Islet of Langerhans (tissue), 1 donor: ENCODE measurements at regions not wholly inside any gene's neighbourhood (a gene's known extent, or its start where the extent isn't known, plus 50 kb on each side); places are given as distances from the start of the nearest gene placed in this dataset.
A peak's percentile ranks its signal among the peaks of the same experiment; 100 is the strongest.
"Not testable (repeated sequence)": the region's sequence is repeated elsewhere in the genome, so short reads cannot be mapped to it uniquely, and the experiment has no call there.

Experiments
- FAIRE-seq: peaks from one replicate; lab custom pipeline; 2011; peaks lifted over from hg19 to GRCh38; lab: Jason Lieb, UNC

DNA sequence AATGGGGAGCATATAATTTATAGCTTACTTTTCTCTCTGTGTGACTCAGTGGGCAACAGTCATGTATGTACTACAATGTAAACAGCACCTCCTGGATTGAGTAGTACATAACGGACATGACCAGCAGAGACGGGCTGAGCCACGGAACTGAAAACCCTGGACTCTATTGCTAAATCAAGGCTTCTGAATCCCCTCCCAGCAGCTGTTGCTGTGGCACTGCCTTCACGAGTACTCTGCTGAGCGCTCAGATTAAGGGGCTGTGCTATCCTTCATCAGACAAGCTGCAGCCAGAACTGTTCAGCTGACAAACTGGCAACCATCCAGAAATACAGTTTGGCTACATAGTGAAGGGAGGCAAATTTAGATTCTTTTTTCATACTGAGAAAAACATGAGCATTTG is 131.3 kb upstream of the CCDC180 start:
- FAIRE-seq: no peak

DNA sequence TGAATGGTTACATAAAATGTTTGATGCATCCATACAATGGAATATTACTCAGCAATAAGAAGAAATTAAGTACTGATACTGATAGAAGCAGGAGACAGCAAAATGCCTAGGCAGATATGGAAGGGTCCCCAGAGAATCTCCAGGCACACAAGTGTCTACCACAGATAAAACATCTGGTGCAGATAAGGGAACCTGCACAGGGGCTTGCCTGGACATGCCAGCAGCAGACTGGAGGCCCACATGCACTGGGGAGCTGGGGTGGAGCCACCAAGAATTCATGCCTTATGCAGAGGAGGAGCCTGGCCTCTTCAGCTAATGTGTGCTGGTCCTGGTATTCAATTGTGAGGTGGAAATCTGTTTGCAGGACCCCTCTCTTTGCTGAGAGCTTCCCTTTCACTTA is 129.2 kb upstream of the CTSV start:
- not testable (repeated sequence) for FAIRE-seq

DNA sequence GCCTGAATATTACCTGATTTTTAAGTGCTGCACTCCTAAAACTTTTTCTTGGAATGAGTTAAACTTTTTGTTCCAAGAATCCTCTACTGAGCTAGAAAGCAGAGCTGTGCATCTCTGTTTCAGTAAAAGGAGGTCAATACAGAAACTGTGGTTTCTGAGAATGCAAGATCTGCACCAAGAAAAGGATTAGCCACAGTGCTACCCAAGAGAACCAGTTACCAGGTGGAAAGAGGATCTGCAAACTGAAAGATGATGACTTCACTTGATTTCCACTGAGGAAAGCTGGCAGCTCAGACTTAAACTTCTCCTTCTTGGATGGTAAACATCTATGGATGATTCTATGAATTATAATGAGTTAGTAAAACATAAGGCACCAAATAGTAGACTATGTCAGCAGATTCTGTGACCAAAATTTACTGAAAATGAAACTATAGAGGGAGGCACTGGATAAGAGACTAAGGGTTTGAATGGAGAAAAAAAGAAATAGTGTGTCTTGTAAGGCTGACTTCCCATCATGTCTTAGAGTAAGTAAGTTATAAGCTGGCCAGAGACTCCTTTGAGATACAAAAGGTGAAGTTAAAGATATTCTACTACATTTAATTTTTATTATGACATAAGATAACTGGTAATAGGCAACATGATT is 127.7 kb upstream of the CTSV start:
- FAIRE-seq: not testable (repeated sequence)

DNA sequence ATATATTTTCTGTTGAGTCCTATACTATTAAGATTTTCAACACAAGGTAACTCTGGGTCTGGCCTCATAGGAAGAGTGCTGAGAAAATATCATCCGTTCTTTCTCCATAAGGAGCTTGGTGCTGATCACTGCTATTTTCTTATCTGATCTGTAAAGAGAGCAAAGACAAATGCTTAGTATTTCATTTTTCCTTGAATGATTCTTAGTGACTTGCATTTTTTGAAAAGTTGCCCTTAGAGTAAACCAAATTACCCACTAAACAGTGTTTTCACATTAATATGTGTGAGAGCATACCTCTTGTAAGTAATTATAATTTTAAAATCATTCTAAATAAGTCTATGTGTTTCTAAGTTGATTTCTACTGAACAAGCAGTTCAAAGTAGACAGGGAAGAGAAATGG is 121.3 kb upstream of the CTSV start:
- no peak for FAIRE-seq

DNA sequence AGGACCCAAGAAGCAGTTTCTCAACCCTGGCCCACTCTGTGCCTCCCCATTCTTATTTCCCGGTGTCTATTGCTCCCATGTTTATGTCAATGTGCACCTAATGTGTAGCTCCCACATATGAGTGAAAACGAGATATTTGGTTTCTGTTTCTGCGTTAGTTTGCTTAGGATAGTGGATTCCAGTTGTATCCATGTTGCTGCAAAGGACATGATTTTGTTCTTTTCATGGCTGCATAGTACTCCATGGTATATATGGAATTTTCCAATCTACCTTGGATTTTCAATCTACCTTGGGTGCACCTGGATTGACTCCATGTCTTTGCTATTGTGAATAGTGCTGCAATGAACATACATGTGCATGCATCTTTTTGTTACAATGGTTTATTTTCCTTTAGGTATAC is 119.8 kb upstream of the CTSV start:
- FAIRE-seq: not testable (repeated sequence)

DNA sequence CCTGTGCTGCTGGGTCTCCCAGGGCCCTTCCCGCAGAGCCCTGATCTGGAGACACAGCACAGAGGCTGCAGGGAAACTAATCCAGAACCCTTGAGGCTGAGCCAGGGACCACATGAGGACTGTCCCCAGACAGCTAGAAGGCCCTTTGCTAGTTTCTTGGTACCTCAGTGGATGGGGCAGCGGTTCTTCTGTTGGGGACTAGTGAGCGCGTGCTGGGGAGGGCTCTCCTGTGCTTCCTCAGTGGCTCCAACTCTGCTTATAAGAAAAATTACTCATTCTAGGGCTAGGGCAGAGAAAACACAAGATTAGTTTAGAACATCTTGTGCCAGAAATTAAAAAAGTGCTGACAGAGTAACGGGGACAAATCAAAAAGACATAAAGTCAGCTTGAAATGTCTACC is 116.5 kb upstream of the CTSV start:
- not testable (repeated sequence) for FAIRE-seq

DNA sequence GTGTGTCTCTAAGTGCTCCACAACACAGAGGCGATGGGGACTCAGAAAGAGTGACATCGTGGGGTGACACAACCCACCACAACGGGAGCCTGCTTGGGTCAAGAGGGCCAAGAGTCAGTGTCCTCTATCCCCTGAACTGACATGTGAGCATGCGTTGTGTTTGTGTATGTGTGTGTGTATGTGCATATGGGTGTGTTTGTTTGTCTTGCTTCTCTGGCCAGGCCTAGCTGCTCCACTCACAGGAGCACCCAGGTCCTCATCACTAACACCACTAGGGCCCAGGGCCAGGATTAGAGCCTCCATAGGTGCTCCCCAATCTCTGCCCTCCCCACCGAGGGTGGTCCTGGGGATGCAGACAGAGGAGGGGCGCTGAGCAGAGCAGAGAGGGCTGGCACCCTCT is 115.0 kb upstream of the CTSV start:
- no peak for FAIRE-seq

DNA sequence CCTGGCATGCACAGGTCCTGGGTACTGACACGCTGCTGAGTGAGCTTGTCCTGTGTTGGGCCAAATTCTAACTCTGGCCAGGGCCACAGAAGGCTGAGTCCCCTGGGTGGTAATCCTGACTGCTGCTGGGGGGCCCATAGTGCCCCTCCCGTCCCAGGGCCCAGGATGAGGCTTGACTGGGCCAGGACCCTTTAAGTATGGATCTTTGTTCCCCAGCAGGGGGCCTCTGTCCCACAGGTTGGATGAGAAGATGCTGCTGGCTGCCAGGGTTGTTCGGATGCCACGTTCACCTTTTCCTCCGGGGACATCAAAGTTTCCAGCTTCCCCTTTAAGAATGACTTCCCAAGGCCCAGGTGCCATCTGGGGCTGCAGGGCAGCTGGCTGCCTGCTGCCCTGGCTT is 114.2 kb upstream of the CTSV start:
- not testable (repeated sequence) for FAIRE-seq

DNA sequence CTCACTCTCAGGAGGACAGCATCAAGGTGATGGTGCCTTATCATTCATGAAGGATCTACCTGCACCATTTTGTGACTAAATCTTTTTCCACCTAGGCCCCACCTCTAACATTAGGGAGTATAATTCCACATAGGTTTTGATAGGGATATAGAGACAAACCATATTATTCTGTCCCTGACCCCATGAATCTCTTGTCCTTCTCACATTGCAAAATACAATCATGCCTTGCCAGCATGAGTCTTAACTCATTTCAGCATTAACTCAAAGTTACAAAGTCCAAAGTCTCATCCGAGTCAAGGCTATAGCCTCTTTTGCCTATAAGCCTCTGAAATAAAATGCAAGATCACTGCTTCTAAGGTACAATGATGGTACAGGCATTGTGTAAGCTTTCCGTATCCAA is 111.5 kb upstream of the CTSV start:
- FAIRE-seq: not testable (repeated sequence)

DNA sequence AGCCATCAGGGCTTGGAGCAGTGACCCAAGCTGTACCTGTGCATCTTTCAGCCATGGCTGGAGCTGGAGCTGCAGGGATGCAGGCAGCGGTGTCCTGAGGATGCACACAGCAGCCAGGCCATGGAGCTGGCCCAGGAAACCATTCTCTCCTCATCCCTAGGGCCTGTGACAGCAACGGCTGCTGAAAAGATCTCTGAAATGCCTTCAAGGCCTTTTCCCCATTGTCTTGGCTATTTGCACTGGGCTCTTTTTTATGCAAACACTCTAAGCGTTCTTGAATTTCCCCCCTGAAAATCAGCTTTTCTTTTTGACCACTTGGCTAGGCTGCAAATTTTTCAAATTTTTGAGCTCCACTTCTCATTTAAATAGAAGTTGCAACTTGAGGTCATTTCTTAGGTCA is 109.5 kb upstream of the CTSV start:
- not testable (repeated sequence) for FAIRE-seq

DNA sequence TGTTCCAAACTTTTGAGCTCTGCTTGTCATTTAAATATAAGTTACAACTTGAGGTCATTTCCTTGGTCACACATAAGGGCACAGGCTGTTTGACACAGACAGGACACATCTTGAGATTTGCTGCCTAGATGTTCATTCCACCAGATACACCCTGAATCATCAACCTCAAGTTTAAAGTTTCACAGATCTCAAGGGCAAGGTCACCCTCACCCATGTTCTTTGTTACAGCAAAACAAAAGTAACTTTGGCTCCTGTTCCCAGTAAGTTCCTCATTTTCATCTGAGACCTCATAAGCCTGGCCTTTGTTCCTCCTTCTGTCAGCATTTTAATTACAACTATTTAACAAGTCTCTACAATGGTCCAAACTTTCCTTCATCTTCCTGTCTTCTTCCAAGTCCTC is 106.7 kb upstream of the CTSV start:
- not testable (repeated sequence) for FAIRE-seq

DNA sequence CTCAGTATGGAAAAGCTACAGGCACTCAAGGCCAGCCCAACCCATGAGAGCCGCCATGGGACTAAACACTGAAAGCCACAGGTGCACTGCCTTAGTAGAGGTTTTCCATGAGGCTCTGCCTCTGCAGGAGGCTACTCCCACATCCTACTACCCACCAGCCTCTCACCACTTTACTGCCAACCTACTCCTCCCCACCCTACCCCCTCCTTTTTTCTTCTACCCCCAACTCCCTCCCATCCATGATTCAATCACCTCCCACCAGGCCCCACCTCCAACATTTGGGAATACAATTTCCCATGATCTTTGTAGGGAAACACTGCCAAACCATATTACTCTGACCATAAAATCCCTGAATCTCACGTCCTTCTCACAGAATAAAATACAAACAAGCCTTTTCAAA is 101.6 kb upstream of the CTSV start:
- FAIRE-seq: no peak

DNA sequence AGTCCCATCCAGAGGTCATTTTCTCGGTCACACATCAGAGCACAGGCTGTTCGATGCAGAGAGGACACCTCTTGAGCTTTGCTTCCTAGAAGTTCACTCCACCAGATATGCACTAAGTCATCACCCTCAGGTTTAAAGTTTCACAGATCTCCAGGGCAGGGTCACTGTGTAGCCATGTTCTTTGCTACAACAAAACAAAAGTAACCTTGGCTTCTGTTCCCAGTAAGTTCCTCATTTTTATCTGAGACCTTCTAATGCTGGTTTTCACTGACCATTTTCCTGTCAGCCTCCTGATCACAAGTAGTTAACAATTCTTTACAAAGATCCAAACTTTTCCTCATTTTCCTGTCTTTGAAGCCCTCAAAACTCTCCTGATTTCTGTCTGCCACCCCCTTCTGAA is 97.5 kb upstream of the CTSV start:
- no peak for FAIRE-seq

DNA sequence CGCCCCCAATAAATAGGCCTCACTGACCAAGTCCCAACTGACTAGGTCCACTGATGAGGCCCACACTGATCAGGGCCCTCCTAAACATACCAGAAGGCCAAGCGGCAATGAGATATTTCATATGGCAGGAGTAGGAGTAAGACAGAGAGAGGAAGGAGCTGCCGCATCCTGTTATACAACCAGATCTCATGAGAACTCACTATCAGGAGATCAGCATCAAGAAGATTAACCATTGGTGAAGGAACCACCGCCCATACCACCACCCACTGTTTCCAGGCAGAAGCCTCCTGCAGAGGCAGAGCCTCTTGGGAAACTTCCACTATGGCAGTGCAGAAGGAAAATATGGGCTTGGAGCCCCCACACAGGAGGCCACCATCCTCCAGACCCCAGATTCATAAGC is 95.0 kb upstream of the CTSV start:
- not testable (repeated sequence) for FAIRE-seq

DNA sequence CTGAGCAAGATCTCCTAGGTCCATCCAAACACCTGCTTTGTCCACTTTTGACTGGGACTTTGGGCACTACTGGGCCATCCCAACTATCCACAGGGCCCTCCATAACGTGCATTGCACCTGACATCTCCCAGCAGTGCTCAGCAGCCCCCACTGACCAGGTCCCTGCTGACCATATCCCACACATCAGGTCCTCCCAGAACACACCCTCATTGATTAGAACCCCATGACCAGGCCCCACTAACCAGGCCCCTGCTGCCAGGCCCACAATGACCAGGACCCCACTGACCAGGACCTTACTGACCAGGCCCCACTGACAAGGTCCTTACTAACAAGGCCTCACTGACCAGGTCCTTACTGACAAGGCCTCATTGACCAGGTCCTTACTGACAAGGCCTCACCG is 93.9 kb upstream of the CTSV start:
- FAIRE-seq: no peak

DNA sequence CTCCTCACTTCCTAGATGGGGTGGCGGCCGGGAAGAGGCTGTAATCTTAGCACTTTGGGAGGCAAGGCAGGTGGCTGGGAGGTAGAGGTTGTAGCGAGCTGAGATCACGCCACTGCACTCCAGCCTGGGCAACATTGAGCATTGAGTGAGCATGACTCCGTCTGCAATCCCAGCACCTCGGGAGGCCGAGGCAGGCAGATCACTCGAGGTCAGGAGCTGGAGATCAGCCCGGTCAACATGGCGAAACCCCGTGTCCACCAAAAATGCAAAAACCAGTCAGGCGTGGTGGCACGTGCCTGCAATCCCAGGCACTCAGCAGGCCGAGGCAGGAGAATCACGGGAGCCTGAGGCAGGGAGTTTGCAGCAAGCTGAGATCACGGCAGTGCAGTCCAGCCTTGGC is 91.9 kb upstream of the CTSV start:
- FAIRE-seq: not testable (repeated sequence)

DNA sequence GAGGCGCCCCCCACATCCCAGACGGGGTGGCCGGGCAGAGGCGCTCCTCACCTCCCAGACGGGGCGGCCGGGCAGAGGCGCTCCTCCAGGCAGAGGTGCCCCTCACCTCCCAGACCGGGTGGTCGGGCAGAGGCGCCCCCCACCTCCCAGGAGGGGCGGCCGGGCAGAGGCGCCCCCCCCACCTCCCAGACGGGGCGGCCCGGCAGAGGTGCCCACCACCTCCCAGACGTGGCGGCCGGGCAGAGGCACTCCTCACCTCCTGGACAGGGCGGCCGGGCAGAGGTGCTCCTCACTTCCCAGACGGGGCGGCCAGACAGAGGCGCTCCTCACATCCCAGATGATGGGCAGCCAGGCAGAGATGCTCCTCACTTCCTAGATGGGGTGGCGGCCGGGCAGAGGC is 91.4 kb upstream of the CTSV start:
- FAIRE-seq: not testable (repeated sequence)

DNA sequence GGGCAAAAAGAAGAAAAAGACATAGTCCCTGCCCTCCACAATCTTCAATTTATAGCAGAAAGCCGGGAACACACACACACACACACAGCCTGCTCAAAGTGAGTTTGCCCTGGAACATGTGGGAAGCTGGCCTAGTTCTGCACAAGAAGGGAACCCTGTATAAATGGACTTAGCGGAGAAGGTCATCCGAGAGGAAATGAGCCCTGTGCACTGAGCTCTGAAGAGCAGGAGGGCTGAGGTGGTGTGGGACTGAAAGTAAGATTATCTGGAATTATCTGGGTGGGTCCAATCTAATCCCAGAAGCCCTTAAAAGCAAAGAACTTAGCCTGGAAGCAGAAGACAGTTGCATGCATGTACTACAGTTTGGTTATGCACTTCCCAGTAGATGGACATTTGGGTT is 90.0 kb upstream of the CTSV start:
- FAIRE-seq: no peak

DNA sequence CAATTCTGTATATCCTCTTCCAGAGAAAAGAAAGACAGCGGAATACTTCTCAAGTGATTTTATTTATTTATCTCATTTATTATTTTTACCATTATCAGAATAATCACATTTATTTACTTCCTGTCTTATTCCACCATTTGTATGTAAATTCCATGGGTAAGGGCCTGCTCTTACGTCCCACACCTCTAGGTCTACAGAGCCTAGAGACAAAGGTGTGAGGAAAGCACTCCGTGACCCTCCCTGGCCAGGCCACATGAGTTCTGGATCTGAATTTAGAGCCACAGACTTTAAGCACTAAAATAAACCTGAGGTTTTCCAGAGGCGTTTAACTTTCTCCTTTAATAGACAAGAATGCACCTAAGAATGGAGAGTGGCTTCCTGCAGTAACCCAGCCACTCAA is 85.3 kb upstream of the CTSV start:
- FAIRE-seq: no peak

DNA sequence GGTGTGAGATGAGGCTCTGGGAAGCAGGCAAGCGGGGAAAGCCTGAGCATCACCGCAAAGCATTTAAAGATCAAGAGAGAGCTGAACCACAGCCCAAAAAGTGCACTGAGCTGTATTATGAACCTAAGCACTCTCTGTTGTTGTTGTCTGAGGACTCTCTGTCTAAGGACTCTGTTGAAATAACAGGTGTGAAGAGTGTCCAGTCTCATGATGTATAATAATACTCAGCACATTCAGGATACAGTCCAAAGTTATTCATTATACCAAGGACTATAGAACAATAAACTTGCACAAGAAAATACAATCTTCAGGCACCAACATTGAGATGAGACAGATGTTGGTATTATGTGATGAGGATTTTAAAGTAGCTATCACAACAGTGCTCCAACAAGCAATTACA is 71.8 kb upstream of the CTSV start:
- FAIRE-seq: no peak

DNA sequence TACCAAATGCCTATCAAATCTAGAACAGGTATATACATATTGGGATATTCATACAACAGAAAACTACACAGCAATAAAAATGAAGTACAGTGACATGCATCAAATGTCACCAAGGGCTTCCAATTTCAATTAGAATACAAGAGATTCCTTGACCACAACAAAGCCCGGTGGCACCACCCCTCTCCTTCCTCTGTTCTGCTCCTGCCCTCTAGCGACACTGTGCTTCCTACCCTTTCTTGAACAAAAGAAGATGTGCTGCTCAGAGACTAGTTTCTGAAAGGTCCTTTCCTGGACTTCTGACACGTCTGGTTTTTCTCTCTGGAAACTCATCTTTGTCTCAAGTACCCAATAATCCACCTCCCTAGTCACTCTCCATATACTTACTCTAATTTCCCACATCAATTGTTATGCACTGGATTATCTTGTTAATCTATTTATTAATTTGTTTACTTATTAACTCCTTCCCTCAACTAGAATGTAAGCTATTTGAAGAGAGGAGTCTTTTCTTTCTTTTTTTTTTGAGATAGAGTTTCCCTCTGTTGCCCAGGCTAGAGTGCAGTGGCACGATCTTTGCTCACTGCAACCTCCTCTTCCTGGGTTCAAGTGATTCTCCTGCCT is 70.4 kb upstream of the CTSV start:
- no peak for FAIRE-seq

DNA sequence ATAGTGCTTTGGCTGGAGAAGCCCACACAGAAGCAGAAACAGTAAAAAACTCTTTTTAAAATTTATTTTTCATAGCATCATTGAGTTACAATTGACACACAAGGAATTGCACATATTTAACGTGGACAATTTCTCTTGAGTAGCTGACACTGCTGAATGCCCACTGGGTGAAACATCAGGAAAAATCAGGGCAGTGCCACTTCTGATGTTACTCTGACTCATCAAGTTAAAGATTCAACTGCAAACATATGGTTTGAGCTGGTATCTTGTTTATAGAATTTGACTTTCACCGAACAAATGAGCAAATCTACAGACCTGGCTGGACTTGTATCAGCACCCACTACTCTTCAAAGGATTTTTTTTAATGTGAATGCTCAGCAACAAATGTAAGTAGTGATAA is 66.3 kb upstream of the CTSV start:
- FAIRE-seq: peak; percentile 97

DNA sequence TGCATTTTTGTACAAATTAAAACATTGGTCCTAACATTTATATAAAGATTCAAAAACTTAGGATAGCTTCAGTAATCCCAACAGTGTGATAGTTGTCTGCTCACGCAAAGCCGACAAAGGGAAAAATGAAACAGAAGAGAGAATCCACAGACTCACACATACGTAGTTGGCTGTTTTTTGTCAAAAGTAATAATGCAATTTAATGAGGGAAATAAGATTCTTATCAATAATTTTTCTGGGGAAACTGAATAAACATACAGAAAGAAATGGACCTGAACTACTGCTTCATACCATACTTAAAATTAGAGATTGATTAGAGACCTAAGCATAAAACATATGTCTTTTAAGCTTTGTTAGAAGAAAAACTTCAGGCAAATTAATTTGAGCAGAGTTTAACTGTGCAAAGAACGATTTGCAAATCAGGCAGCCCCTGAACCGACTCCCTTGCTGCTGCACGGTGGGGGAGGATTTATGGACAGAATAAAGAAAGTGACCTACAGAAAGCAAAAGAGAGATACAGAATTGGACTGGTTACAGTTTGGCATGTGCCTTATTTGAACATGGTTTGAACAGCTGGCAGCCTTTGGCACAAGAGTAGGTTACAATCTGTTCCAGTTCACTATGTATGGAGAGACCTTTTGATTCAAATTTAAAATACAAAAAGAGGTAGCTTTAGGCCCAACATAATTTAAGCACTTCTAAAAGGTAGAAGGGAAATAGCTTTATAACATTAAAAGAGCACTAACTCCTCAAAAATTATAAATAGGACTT is 64.9 kb upstream of the CTSV start:
- peak; percentile 51 for FAIRE-seq

DNA sequence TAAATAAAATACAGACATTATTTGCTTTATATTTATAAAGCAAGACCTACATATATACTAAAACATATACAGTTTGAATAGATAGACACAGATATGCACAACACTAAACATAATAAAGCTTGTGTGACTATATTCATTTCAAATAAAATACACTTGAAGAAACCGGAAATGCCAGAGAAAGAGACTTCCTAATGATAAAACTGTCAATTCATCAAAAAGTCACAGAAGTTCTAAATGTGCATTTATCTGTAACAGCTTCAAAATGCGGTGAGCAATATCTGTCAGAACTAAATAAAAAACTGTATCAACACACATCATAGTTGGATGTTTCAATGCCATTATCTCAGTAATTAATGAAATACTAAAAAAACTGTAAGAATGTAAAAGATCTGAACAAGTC is 60.6 kb upstream of the CTSV start:
- FAIRE-seq: not testable (repeated sequence)
